Pancreas (tissue), 10 donors: ENCODE measurements at regions not wholly inside any gene's neighbourhood (a gene's known extent, or its start where the extent isn't known, plus 50 kb on each side); places are given as distances from the start of the nearest gene placed in this dataset.
A peak's percentile ranks its signal among the peaks of the same experiment; 100 is the strongest.

Experiments used
- ATAC-seq, 4 donors: fragments of 200-7000 bp; cut with Tn5 transposase; one replicate each; pipeline versions ENCODE4 v1.8.0 to v1.9.1; 2020; ENCODE audit warnings: mild to moderate bottlenecking in 4 of 4, moderate library complexity in 4 of 4
- DNase-seq, 6 donors: peaks; one replicate each; pipeline ENCODE4 v3.0.0-alpha.2; 2020
- FAIRE-seq: peaks from 2 replicates; lab custom pipeline; 2012; peaks lifted over from hg19 to GRCh38; lab: Jason Lieb, UNC
- H3K27ac ChIP-seq, 4 donors: fragments of 200-600 bp; sonication (generic); 1 replicate in 3 of 4; 2 replicates in 1 of 4; pipeline versions ENCODE4 v1.5.0 to v1.8.0; 2020
- H3K27me3 ChIP-seq, 4 donors: fragments of 200-600 bp; one replicate each; pipeline ENCODE4 v1.8.0; 2021
- H3K36me3 ChIP-seq, 3 donors: fragments of 200-600 bp; sonication (generic) in 1 of 3; one replicate each; pipeline versions ENCODE4 v1.5.0 to v1.8.0; 2020 to 2021
- H3K4me1 ChIP-seq, 3 donors: fragments of 200-600 bp; one replicate each; pipeline ENCODE4 v1.8.0; 2021
- H3K4me3 ChIP-seq, 4 donors: fragments of 200-600 bp; sonication (generic) in 2 of 4; one replicate each; pipeline versions ENCODE4 v1.5.0 to v1.8.0; 2020 to 2021
- H3K9me3 ChIP-seq, 4 donors: fragments of 200-600 bp; one replicate each; pipeline ENCODE4 v1.8.0; 2021
- CTCF ChIP-seq, 4 donors: fragments of 200-600 bp; sonication (generic) in 3 of 4; IDR thresholded peaks; one replicate each; pipeline versions ENCODE4 v1.5.0 to v1.8.0; 2021; ENCODE audit warnings: antibody characterized with exemption in 4 of 4
- WGBS, 2 donors: extraction: QIAGEN DNeasy Blood & Tissue Kit; methylation state at CpG; one replicate each; pipeline ENCODE4 v1.1.7; 2013; 5-methylcytosine and 5-hydroxymethylcytosine counted together
- intact Hi-C, 3 donors: fragments of 100-400 bp; cut with DNase I; formaldehyde crosslinking; loops; one replicate each; pipeline versions ENCODE4 v1.11.1 to v1.14.2; 2022
- donor health status: healthy with polysubstance abuse.
- donor health status: DM: no; HTN: no; CAD: no; lungs with moderate emphysema.
- donor health status: DM: no; HTN: no; CAD: no.
- donor health status: control.
- donor health status: control.
- donor health status: Bipolar disorder and iron deficiency.
- donor health status: DM: yes; HTN: yes; CAD: no.
- donor health status: DM: no; HTN: no; CAD: no.
- donor health status: DM: no; HTN: no; CAD: no.
- donor health status: DM: yes; HTN: yes; CAD: no.

GRCh38 chr2:88856409-88857135, 165.1 kb downstream of the RPIA start:
- no peak for ATAC-seq
- intact Hi-C loops = no loop called here
- no peak for DNase-seq
- H3K4me3 ChIP-seq = no peak overlapping the region
- H3K36me3 ChIP-seq = no peaks in the 10 kb centered on the region
- peaks cover 0 to 10% (median 0%) of the 10 kb centered on the region in 3 donors for H3K4me1 ChIP-seq
- no peak for FAIRE-seq
- WGBS, 2 donors = 69 to 78% methylated on average over 3 of the region's 3 CpGs
- TF ChIP-seq CTCF (IDR thresholded peaks at IDR 0.05) = no peak
- no peaks in the 10 kb centered on the region for H3K27me3 ChIP-seq
- H3K9me3 ChIP-seq = no peaks in the 10 kb centered on the region
- no peak overlapping the region for H3K27ac ChIP-seq

- 88 to 93% methylated on average over 9 of the region's 9 CpGs for WGBS, 2 donors
- no peak for FAIRE-seq
- peak in 1 of 4 donors; percentile 20 for ATAC-seq
These were observed 165.8 kb downstream of the RPIA start for GRCh38 chr2:88857274-88857741.

GRCh38 chr2:88857951-88858411, 166.5 kb downstream of the RPIA start:
- DNase-seq = peak in 2 of 6 donors; percentile 10 to 61
- Histone ChIP-seq H3K4me3 (no peak overlapping the region), H3K27me3 (no peaks in the 10 kb centered on the region), H3K9me3 (no peaks in the 10 kb centered on the region), H3K36me3 (no peaks in the 10 kb centered on the region), H3K27ac (peak overlapping the region in 2 of 4 donors; percentile 34 to 35), H3K4me1 (peaks cover 0 to 10% (median 0%) of the 10 kb centered on the region in 3 donors)
- WGBS, 2 donors = 86 to 90% methylated on average over 7 of the region's 7 CpGs
- FAIRE-seq = no peak
- ATAC-seq = peak in 3 of 4 donors; percentile 54 to 91 (median 85)
- intact Hi-C loops = no loop called here
- no peak for TF ChIP-seq CTCF (IDR thresholded peaks at IDR 0.05)

More at GRCh38 chr2:88857274-88857741, 165.8 kb downstream of the RPIA start:
- no peak overlapping the region for H3K27ac ChIP-seq
- no peak for TF ChIP-seq CTCF (IDR thresholded peaks at IDR 0.05)
- peaks cover 0 to 10% (median 0%) of the 10 kb centered on the region in 3 donors for H3K4me1 ChIP-seq
- no peaks in the 10 kb centered on the region for H3K9me3 ChIP-seq
- H3K36me3 ChIP-seq = no peaks in the 10 kb centered on the region
- no peaks in the 10 kb centered on the region for H3K27me3 ChIP-seq
- DNase-seq = no peak
- intact Hi-C loops = no loop called here
- no peak overlapping the region for H3K4me3 ChIP-seq

GRCh38 chr2:88859461-88859860, 168.0 kb downstream of the RPIA start:
- FAIRE-seq (no peak), ATAC-seq (no peak), DNase-seq (no peak)
- TF ChIP-seq CTCF (IDR thresholded peaks at IDR 0.05) = no peak
- Histone ChIP-seq H3K4me3 (no peak overlapping the region), H3K36me3 (no peaks in the 10 kb centered on the region), H3K9me3 (no peaks in the 10 kb centered on the region), H3K27ac (no peak overlapping the region), H3K27me3 (no peaks in the 10 kb centered on the region), H3K4me1 (peaks cover 0 to 10% (median 0%) of the 10 kb centered on the region in 3 donors)
- intact Hi-C loops = no loop called here
- 92 to 97% methylated on average over 16 of the region's 16 CpGs for WGBS, 2 donors
